Hindlimb muscle (tissue), 1 donor: ENCODE measurements at regions not wholly inside any gene's neighbourhood (a gene's known extent, or its start where the extent isn't known, plus 50 kb on each side); places are given as distances from the start of the nearest gene placed in this dataset.

Experiments
- DNase-seq: peaks from one replicate; pipeline ENCODE4 v3.0.0-alpha.2; 2013

DNA sequence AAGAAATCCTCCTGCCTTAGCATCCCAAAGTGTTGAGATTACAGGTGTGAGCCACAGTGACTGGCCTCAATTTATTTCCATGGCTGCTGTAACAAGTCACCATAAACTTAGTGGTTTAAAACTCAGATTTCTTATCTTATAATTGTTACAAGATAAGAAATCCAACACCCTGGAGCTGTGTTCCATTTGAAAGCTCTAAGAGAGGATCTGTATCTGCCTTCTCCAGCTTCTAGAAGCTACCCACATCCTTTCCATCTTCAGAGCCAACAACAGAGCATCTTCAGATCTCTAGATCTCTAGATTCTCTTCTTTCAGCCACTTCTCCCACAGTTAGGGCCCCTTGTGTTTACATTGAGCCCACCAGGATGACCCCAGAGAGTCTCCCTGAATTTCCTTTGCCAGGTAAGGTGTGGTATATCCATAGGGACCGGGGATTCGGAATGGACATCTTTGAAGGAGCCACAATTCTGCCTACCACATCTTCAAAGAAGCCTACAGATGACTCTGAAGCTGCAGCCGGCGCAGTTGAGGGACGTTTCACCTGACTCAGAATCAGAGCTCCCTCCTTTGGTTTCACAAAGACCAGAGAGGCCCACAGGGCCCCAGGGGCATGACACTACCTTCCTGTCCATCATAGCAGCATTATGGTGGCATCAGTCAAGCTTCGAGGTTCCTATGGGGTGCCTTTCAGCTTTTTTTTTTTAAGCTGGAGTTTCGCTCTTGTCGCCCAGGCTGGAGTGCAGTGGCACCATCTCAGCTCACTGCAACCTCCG, 87.0 kb upstream of the IGF1R start:
- no peak for DNase-seq

DNA sequence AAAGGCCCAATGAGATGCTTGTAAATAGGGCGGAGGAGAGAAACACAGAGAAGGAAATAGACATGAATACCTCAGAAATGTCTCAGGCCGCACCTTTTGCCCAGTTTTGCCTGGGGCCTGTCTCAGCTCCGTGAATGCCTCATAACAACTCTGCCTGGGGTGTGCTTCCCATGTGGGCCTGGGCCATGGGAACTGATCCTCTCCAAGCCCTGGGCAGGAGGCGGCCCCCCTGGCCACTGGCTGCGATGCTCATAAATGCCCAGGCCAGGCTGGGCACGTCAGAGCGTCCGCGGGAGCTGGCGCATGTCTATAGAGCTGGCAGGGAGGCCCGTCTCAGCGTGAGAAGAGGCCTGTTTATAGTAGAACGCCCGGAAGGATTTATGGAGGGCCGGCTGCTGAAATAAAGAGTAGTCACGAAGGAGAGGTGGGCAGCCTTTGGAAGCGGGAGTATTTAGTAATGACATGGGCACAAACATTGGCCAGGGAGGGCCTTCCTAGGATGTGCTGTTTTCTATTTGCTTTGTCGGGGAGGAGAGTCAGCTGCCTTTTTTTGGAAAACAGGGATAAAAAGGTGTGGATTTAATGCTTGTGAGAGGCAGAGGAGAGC, 85.9 kb upstream of the IGF1R start:
- no peak for DNase-seq

DNA sequence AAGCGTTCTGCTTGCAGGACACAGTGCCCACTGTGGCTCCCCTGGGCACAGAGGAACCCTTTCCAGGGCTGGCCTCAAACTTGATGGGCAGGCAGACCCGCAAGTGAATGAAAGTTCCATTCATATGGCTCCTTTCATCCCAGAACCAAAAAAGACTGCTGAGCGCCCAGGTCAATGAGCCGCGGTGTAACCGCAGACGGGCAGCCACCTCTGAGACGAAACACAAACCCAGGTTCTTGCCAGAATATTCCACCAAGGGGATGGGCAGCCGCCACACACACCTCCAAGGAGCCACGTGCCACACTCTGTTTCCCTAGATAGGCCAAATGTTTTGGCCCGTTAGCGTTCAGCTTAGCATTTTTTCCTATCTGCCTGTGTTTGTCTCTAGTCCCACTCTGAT, 82.8 kb upstream of the IGF1R start:
- DNase-seq, result no peak

DNA sequence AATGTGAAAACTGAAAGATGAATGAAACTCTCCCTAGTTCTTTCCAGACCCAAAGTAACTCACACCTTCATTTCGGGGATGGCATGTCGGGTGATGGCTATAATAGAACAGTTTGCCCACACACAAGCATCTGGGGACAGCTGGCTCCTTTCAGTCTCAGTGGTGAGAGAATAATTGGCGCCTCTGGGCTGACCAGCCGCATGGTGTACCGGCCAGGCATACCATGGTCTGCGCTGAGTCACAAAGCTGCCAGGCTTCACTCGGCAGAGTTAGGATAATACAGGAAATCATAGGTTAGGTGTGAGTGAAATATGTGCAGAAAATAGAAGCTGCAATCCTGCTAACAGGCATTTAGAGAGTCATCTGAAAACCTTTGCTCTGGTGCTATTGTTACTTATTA, 80.4 kb upstream of the IGF1R start:
- DNase-seq, result no peak

DNA sequence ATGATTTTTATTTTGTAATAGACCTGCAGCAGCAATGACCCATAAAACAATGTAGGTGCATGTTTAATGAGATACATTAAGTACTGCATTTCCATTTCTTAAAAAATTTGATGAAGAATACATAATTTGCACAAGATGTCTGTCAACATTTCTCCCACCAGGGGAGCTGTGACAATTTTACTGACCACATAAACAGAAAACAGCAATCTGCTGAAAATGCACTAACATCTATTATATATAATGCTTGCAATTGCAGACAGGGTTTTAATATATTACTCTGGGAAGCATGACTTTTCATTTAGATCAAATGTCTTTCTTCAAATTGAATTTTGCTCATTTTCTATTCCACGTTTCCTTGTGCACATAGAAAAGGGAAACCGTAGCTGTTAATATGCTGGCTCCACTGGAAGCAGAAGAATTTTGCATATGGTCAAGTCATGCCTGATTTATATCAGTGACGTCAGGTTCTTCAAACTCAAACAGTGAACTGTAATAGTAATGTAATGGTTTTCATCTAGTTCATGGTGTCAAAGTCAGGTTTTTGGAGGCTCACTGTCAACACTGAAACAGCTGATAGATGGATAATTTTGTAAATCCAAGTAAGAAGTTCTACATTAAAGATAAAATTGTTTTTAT, 79.8 kb upstream of the IGF1R start:
- DNase-seq, result no peak

DNA sequence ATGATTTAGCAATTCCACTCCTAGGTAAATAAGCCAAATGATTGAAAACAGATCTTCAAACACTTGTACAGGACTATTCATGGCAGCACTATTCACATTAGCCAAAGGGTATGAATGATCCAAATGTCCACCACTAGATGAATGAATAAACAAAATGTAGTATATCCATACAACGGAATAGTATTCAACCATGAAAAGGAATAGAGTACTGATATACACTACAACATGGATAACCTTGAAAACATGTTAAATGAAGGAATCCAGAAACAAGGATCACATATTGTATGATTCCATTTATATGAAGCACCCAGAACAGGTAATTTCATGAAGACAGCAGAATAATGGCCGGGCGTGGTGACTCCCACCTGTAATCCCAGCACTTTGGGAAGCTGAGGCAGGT, 78.2 kb upstream of the IGF1R start:
- no peak for DNase-seq

DNA sequence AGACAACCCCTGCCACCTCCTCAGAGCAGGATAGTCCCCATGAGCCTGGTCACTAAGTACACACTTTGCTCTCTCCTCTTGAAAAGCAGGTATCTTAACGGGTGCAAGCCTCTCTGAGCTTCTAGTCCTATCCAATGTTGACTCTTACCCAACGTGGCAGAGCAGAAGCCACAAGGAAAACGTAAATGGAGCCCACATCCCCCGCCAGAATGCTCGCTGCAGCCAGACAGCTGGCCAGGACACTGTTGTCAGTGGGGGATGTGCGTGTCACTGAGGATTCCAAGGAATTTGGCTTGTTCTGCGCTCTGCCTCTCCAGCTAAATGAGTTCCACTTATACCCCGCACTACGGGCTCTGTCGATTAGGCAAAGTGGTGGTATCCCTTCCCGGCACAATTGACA, 67.8 kb upstream of the IGF1R start:
- DNase-seq, result peak; percentile 12

DNA sequence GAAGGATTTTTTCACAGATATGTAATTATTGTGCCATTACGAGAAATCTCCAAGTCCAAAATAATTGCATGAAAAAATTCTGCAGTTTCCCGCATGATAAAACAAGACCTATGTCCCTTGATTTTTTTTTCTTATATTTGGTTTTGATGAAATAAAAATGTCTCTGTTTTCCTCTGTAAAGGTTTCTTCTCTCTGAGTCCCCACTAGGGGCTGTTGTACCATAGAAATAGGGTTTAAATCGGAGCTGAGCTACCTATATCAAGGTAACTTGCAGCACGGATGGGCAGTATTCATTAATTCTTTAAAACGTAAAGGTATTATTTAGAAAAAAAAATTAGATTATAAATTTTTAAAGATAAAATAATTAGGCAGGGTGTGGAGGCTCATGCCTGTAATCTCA, 66.6 kb upstream of the IGF1R start:
- DNase-seq, result no peak

DNA sequence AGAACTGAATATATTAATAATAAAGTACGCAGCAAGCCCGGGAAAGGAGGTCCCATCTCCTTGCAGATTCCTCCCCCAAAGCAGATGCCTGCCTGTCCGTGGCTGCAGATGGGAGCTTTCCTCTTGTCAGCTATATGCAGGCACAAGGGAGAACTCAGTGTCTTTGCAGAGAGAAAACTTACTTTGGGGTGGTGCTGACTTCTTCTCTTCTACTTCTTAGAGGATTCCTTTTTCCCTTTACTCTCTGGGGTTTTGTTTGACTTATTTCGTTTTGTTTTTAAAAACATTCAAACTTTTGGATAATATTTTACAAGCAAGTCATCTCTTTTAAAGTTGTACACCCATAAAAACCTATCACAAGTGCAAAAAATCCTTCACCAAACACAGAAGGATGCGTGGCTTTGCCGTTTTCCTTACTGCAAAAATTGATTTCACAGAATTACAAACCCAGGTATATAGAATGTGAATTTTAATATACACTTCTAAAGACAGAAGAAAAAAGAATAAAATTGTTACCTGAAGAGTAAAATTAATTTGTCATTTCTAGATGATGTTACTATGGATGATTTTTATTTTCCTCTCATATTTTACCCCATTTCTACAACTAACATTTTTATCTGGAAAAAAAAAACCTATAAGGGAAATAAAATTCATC, 65.3 kb upstream of the IGF1R start:
- DNase-seq, result no peak

DNA sequence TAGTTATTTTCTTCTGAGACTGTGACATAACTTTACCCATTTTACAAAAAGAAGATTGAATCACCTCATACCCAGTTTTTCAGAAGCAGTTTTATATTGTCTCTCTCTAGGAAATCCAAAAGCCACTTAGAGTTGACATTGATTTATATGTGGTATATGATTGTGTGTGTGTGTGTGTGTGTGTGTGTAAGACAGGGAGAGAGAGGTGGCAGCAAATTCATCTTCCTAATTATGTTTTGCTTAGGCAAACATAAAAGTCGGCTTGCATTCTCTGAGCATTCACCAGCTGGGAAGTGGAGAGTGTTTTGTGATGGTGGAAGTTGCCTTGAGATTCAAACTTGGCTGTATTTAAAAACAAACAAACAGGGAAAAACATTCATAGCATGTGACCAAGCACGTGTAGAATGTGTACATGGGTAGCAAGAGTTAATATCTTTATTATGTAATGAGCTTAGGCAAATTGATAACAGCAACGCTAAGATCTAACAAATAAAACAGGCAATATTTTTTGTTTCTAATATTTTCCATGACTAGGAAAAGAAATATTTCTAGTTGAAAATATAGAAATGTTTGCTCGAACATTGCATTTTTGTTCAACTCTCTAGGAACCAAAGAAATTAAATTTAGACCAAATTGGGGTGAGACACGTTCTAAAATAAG, 64.4 kb upstream of the IGF1R start:
- no peak for DNase-seq

DNA sequence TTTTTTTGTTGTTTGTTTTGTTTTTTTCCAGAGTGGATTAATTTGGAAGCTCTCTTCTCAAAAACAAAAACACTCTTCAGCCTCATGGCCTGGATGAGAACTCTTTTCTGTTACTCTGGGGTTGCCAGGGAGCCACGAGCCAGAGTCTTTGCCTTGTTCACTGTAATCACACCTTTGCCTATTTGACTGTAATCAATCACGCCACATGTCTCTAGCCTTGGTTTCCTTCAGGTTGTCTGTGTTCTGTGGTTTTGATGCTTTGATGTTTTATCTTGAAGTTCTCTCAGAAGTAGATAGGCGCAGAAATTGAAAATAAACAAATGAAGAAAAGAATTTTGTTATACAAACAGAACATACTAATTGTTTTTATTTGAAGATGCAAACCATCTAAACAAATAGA, 62.3 kb upstream of the IGF1R start:
- no peak for DNase-seq

DNA sequence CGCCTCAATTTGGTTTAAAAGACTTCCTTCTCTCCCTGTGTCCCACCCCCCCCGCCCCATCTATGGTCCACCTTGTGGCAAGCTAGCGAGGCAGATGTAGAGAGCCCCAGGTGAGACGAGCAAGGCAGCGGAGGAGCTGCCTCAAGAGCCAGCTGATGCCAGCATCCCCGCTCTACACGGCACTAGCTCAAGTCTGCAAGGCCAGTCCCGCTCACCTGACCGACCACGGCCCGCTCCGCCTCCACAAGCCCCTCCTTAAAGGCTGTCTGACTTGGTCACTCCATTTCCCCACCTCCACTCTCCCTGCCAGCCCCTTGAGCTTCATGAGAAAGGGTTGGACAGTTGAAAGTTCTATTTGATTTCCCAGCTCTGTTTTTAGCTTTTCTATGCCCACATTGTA, 56.2 kb upstream of the IGF1R start:
- no peak for DNase-seq

DNA sequence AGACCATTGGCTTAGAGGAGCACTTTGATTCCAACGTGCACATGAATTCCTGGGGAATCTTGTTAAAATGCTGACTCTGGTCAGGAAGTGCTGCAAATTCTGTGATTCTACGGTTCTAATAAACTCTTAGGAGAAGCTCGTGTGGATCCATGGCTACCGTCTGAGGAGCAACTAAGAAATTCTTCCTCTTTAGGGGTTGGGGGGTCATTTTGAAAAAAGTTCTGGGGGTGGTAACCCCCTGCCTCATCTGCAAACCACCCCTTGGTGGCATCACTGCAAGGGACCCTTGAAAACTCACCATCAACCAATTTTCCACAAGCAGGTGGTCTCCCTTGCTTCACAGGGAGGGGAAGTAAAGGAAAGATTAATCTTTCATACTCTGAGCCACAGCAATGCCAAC, 52.2 kb upstream of the IGF1R start:
- DNase-seq, result no peak

DNA sequence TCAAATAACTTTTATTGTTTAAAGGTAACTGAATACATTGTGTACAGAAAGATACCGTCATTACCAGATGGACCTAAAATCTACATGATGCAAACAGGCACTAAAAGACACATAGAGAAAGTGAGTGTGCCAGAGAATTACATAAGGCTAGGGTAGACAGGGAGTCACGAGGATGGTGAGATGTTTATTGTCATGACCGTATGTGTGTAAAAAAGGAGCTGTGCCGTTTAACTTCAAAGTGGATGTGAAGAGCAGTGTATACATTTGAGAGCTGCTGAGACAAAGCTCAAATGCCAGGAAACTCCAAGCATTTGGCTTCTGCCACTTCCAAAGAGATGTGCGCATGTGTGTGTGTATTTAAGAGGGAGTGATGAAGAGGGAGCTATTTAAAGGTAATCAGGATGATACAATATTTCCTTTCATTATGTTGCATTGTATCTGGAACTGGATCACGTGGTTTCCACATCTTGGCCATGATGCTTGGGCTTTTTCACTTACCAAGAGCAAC, 51.4 kb upstream of the IGF1R start:
- no peak for DNase-seq

DNA sequence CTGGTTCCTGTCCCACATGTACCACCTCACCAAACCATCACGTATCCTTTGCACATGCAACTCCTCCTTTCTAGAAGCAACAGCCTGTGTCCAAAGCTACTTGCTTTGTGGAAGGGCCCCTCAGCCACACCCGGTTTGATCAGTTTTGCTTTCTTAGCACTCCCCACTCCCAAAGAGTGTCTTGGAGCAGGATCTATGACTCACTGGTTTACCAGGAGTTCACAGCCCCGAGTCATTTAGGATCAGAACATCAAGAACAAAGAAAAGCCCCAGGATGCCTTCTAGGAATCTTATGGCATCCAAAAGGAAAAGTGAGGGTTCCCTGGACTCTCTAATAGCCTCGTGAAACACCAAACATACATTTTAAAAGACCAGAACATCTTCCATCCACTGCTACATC, 50.7 kb upstream of the IGF1R start:
- no peak for DNase-seq
